ENCODE measurements at regions not wholly inside any gene's neighbourhood (a gene's known extent, or its start where the extent isn't known, plus 50 kb on each side); places are given as distances from the start of the nearest gene placed in this dataset.

DNA sequence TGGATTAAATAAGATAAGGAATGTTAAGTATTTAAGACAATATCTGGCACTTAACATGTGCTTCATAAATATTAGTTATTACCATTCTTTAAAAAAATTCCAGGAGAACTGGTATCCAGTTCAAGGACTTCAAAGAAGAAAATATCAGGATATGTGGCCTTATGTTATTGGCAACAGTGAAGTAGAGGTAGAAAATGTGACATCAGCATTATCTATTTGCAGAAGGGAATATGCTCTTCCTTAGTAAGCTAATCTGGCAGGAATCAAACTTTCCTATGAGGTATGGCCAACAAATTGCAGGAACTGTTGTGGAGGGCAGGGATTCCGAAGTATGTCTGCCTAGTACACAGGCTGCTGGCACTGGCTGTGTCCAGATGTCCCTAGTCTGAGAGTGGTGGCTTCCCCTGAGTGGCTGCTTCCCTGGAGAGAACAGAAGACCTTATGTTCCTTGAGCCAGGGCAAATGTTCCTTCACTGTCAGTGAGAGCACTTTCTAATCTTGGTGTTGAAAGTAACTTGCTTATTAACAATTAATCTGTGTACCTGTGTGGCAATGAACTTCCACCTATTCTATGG lies 351.7 kb upstream of the THRB start:
- TF ChIP-seq, protein P1, sequence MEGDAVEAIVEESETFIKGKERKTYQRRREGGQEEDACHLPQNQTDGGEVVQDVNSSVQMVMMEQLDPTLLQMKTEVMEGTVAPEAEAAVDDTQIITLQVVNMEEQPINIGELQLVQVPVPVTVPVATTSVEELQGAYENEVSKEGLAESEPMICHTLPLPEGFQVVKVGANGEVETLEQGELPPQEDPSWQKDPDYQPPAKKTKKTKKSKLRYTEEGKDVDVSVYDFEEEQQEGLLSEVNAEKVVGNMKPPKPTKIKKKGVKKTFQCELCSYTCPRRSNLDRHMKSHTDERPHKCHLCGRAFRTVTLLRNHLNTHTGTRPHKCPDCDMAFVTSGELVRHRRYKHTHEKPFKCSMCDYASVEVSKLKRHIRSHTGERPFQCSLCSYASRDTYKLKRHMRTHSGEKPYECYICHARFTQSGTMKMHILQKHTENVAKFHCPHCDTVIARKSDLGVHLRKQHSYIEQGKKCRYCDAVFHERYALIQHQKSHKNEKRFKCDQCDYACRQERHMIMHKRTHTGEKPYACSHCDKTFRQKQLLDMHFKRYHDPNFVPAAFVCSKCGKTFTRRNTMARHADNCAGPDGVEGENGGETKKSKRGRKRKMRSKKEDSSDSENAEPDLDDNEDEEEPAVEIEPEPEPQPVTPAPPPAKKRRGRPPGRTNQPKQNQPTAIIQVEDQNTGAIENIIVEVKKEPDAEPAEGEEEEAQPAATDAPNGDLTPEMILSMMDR (IDR thresholded peaks at IDR 0.05; ENCODE audit: low read depth, low read length): no peak
- H3K4me3 ChIP-seq (ENCODE audit: low read depth, low read length): no peak overlapping the region

DNA sequence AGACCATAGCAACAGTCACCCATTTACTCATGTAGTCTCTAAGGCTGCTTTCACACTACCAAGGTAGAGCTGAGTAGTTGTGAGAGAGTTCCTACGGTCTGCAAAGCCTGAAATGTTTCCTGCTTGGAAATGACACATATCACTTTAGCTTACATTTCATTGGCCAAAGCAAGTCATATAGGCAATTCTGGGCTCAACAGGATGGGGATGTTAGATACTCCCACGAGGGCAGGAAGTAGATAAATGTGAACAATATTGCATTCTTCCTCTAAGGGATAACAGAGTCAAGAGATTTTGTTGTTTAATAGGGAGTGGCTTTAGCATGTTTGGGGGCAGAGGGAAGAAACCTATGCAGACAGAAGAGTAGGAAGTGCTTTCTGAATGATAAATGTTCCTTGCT lies 355.6 kb upstream of the THRB start:
- TF ChIP-seq, protein P1 (IDR thresholded peaks at IDR 0.05; ENCODE audit: low read depth, low read length): no peak
- H3K4me3 ChIP-seq (ENCODE audit: low read depth, low read length): no peak overlapping the region

DNA sequence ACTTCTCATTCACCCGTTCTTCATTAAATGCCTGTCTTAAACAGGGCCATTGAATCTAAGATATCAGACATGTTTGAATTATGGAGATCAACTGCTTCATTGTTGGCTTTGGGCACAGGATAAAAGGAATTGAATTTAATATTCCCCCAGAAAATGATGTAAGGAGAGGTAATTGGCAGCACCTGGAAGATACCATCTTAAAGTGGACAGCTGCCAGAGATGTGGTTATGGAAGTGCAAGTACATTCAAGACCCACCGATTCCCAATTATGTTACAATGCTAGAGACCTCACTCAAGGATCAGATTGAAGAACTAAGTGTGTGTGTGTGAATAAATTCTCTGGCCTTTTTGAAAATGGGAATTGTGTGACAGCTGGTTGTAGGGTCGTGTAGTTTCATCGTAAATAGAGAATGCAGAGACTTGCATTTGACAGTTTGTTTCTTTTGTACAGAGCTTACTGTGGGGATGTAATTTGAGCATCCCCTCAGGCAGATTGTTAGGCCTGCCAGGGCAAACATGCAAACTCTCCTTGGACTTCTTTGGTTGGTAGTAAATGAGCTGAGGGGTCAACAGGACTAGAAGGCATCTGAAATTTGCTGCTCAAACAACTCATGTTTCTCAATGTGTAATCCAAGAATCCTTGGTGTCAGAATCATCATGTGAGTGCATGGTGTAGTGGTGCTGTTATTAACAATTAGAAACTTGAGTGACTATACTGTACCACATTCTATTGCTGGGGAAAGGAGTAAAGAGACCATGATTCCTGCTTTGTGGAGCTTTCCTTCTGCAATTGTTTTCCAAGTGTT lies 359.2 kb upstream of the THRB start:
- TF ChIP-seq, protein P1 (IDR thresholded peaks at IDR 0.05; ENCODE audit: low read depth, low read length): no peak
- no peak overlapping the region for H3K4me3 ChIP-seq (ENCODE audit: low read depth, low read length)

DNA sequence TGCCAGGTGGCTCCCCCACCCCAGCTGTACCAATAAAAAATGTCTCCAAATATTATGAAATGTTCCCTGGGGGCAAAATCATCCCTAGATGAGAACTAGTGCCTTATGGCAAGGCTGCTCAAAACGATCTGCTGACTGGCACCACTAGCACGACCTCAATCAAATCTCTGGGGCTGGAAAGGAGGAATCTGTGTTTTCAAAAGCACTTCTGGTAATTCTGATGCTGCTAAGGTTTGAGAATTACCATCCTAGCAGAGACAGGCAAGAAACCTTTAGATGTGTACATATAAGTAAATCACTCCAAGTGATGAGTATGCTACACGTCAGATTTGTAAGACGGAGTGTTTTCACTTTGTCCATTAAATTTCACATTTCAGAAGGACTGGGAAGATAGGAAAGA lies 360.1 kb upstream of the THRB start:
- H3K4me3 ChIP-seq (ENCODE audit: low read depth, low read length): no peak overlapping the region
- TF ChIP-seq, protein P1 (IDR thresholded peaks at IDR 0.05; ENCODE audit: low read depth, low read length): no peak

DNA sequence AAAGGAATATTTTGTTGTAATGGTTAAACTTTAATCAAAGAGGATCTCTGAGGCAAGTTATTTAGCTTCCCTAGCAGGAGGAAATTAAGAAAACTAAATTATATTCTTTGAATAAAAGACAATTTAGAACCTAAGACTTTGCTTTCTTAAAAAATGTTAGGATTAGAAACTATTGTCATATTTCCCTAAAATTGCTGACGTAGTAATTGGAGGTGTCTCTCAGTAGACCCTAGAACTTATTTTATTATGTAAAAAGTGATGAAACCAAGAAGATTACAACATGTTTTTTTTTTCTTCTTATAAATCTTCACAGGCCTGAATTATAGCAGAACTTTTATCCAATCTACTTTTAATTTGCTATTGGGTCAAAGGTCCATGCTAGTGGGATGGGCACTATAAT lies 363.3 kb upstream of the THRB start:
- no peak overlapping the region for H3K4me3 ChIP-seq (ENCODE audit: low read depth, low read length)
- TF ChIP-seq, protein P1 (IDR thresholded peaks at IDR 0.05; ENCODE audit: low read depth, low read length): no peak

DNA sequence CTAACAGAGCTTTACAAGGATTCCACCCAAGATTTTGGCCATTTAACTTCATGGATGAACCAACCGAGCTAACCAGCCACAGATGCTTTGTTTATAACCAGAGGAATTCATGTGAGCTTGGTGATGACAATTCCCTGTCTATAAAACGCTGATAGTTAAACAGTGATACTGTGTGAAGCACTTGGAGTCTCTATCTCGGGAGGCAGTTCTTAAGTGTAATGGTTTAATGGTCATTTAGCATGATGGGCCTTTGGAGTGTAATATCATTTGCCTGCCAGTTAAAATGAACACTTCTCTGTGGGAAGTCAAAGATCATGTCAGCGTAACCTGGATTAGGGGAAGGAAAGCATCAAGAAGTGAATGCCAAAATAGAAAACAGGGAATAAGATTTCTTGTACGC lies 368.6 kb upstream of the THRB start:
- TF ChIP-seq, protein P1 (IDR thresholded peaks at IDR 0.05; ENCODE audit: low read depth, low read length): no peak
- H3K4me3 ChIP-seq (ENCODE audit: low read depth, low read length): no peak overlapping the region

DNA sequence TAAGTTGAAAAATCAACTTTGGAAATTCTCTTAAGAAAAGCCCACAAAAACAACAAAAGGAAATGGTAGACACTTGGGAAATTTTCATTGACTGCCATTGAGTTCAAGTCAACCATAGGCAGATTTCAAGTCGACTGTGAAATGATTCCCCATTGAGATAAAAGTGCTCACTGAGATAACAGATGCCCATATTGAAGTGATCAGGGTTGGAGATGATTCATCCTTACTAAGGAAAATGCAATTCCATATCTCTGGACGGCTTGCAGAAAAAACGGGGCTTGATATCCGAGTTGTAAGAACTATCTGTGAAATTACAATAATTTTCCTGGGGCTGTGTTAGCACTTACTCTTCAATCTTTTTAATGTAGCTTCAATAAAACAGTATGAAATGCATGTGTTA lies 373.1 kb upstream of the THRB start:
- no peak overlapping the region for H3K4me3 ChIP-seq (ENCODE audit: low read depth, low read length)
- TF ChIP-seq, protein P1 (IDR thresholded peaks at IDR 0.05; ENCODE audit: low read depth, low read length): no peak

Measured in WI38 (cell line).